ENCODE measurements at regions not wholly inside any gene's neighbourhood (a gene's known extent, or its start where the extent isn't known, plus 50 kb on each side); places are given as distances from the start of the nearest gene placed in this dataset.

DNA sequence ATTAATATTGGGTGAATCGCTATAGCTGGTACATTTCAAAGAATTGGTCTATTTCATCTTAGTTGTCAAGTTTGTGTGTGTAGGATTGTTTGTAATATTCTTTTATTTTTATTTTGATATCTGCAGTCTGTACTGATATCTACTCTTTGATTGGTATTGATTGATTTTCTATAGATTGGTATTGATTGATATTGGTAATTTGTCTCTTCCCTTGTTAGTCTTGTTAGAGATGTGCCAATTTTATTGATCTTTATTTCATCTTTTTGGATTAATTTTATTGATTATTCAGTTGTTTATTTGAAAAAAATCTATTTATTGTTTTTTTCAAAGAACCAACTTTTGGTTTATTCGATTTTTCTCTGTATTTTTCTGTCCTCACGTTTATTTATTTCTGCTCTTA, 61.4 kb downstream of the TM2D3 start:
- 22% methylated on average over 3 of the region's 3 CpGs for WGBS (ENCODE audit: low lambda C conversion rate)
- no peak overlapping the region for H3K27ac ChIP-seq (ENCODE audit: low read depth in 2 of 2, low read length in 1 of 2)
- H3K4me2 ChIP-seq = no peak overlapping the region
- ChIA-PET CTCF (no interaction called here), POLR2A (no interaction called here)
- no peaks in the 10 kb centered on the region for H3F3A ChIP-seq (replicated peaks; ENCODE audit: insufficient read depth)
- no peaks in the 10 kb centered on the region for H3K9me3 ChIP-seq
- H3K36me3 ChIP-seq (replicated peaks in 1 of 2; ENCODE audit: control insufficient read depth in 1 of 2, insufficient read depth in 2 of 2, low read length in 1 of 2) = no peaks in the 10 kb centered on the region
- no peaks in the 10 kb centered on the region for H4K20me1 ChIP-seq (ENCODE audit: insufficient read depth)
- H3K9me2 ChIP-seq = no peaks in the 10 kb centered on the region
- H3K4me1 ChIP-seq (ENCODE audit: control insufficient read depth in 1 of 2, insufficient read depth in 2 of 2, low read depth in 1 of 2, low read length in 1 of 2) = no peaks in the 10 kb centered on the region
- no peak for TF ChIP-seq CHD2 (IDR thresholded peaks at IDR 0.05; ENCODE audit: low read length, partially characterized antibody)
- no peak for TF ChIP-seq ZBTB33 (IDR thresholded peaks at IDR 0.05; ENCODE audit: borderline replicate concordance, low read depth)
- no peak for TF ChIP-seq POLR2AphosphoS5 (IDR thresholded peaks at IDR 0.05; ENCODE audit: low read depth, low read length)
- no peak for TF ChIP-seq YY1 (IDR thresholded peaks at IDR 0.05; ENCODE audit: low read depth)
- no peak for TF ChIP-seq GABPA (IDR thresholded peaks at IDR 0.05; ENCODE audit: low read depth)
- TF ChIP-seq RCOR1 (IDR thresholded peaks at IDR 0.05; ENCODE audit: low read length) = no peak
- no peak for TF ChIP-seq REST (IDR thresholded peaks at IDR 0.05; ENCODE audit: low read depth, low read length)
- TF ChIP-seq RFX5 (IDR thresholded peaks at IDR 0.05; ENCODE audit: low read length) = no peak
- TF ChIP-seq TAF1 (IDR thresholded peaks at IDR 0.05; ENCODE audit: borderline replicate concordance, low read depth, low read length) = no peak
- no peak for TF ChIP-seq TCF12 (IDR thresholded peaks at IDR 0.05)
- TF ChIP-seq TEAD4 (IDR thresholded peaks at IDR 0.05; ENCODE audit: borderline replicate concordance, insufficient read depth) = no peak
- TF ChIP-seq EP300 (IDR thresholded peaks at IDR 0.05; ENCODE audit: borderline replicate concordance in 1 of 2, low read depth in 1 of 2, low read length in 1 of 2) = no peak
- no peak for TF ChIP-seq FOXJ3 (CRISPR knock-in tag; IDR thresholded peaks at IDR 0.05)
- TF ChIP-seq JUND (IDR thresholded peaks at IDR 0.05) = no peak
- no peak for TF ChIP-seq IRF3 (IDR thresholded peaks at IDR 0.05; ENCODE audit: low read depth, low read length)
- H3K4me3 ChIP-seq (ENCODE audit: low read depth in 2 of 2, low read length in 1 of 2) = no peak overlapping the region
- no peak for DNase-seq
- no peak overlapping the region for H3K9ac ChIP-seq
- H2AFZ ChIP-seq (ENCODE audit: low read depth) = no peak overlapping the region
- no peaks in the 10 kb centered on the region for H3K27me3 ChIP-seq (ENCODE audit: insufficient read depth)
- no peaks in the 10 kb centered on the region for H3K79me2 ChIP-seq (ENCODE audit: insufficient read depth)

Data from SK-N-SH (cell line).